Neural cell (in vitro differentiated cells): ENCODE measurements at regions not wholly inside any gene's neighbourhood (a gene's known extent, or its start where the extent isn't known, plus 50 kb on each side); places are given as distances from the start of the nearest gene placed in this dataset.
"Not testable (repeated sequence)": the region's sequence is repeated elsewhere in the genome, so short reads cannot be mapped to it uniquely, and the experiment has no call there.

Source experiments
- H2AFZ ChIP-seq: fragments of 200-600, 300-800 bp; sonication (generic), shearing (Covaris generic); 2 replicates; pipeline ENCODE4 v1.6.0; 2014; ENCODE audit warnings: low read depth, mild to moderate bottlenecking, antibody characterized with exemption, low read length, moderate library complexity
- H3F3A ChIP-seq: fragments of 200-600 bp; shearing (Covaris generic); 2 replicates; pipeline ENCODE4 v1.6.1; 2016; ENCODE audit warnings: mild to moderate bottlenecking, moderate library complexity, mixed read lengths, antibody characterized with exemption, low read length; ENCODE audit not compliant: insufficient read depth, poor library complexity, severe bottlenecking
- H3K27ac ChIP-seq: fragments of 200-600, 300-800 bp; sonication (generic), shearing (Covaris generic); 2 replicates; pipeline ENCODE4 v1.5.1; 2014; ENCODE audit warnings: mild to moderate bottlenecking, low read length, moderate library complexity
- H3K27me3 ChIP-seq: fragments of 300-800, 200-600 bp; sonication (generic), shearing (Covaris generic); 2 replicates; pipeline ENCODE4 v1.6.0; 2014; ENCODE audit warnings: mild to moderate bottlenecking, low read depth, low read length, moderate library complexity; ENCODE audit not compliant: insufficient read depth
- H3K36me3 ChIP-seq: fragments of 300-800, 200-600 bp; sonication (generic), shearing (Covaris generic); 2 replicates; pipeline ENCODE4 v1.5.1; 2014; ENCODE audit warnings: mild to moderate bottlenecking, antibody characterized with exemption, low read length, moderate library complexity; ENCODE audit not compliant: insufficient read depth
- H3K4me2 ChIP-seq: fragments of 300-800, 200-600 bp; sonication (generic), shearing (Covaris generic); 2 replicates; pipeline ENCODE4 v1.6.0; 2014; ENCODE audit warnings: mild to moderate bottlenecking, low read length
- H3K4me3 ChIP-seq: fragments of 300-800, 200-600 bp; sonication (generic), shearing (Covaris generic); 2 replicates; pipeline ENCODE4 v1.5.1; 2014; ENCODE audit warnings: mild to moderate bottlenecking, low read length, moderate library complexity
- H3K79me2 ChIP-seq: fragments of 200-600 bp; shearing (Covaris generic); replicated peaks from 2 replicates; pipeline ENCODE4 v1.6.0; 2014; ENCODE audit warnings: mild to moderate bottlenecking, low read length, moderate library complexity; ENCODE audit not compliant: insufficient read depth
- H3K9ac ChIP-seq: fragments of 300-800, 200-600 bp; sonication (generic), shearing (Covaris generic); 2 replicates; pipeline ENCODE4 v1.6.1; 2016; ENCODE audit warnings: mild to moderate bottlenecking, low read length, mixed read lengths
- H3K9me2 ChIP-seq: fragments of 200-600 bp; shearing (Covaris generic); 2 replicates; pipeline ENCODE4 v1.6.1; 2016; ENCODE audit warnings: mild to moderate bottlenecking, low read length, mixed read lengths; ENCODE audit not compliant: insufficient read depth
- H3K9me3 ChIP-seq: fragments of 200-600, 300-800 bp; sonication (generic), shearing (Covaris generic); 2 replicates; pipeline ENCODE4 v1.6.1; 2016; ENCODE audit warnings: mild to moderate bottlenecking, mixed run types, low read length, moderate library complexity, mixed read lengths
- H4K20me1 ChIP-seq: fragments of 200-600 bp; shearing (Covaris generic); 2 replicates; pipeline ENCODE4 v1.6.1; 2016; ENCODE audit warnings: mild to moderate bottlenecking, mixed run types; ENCODE audit not compliant: insufficient read depth

DNA sequence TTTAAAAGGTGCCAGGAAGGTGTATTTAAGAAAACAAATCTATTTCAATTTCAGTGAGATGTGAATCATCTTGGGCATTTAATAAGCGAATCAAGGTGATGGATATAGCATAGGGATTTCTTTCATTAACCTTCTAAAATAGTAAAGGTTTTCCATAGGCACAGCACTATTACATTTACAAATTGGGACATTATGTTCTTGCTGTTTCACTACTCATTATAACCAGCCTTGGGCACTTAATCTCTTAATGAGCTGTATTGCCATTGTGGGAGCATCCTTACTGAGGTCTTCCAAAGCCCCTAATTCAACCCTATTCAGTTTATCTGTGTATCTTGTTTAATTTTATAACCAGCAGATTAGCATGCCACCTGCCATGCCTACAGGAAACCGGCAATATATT is 1305.5 kb downstream of the CDH12 start:
- H3K9ac ChIP-seq, H3K79me2 ChIP-seq, H4K20me1 ChIP-seq, H2AFZ ChIP-seq, H3K27ac ChIP-seq, H3K36me3 ChIP-seq, H3F3A ChIP-seq, H3K4me3 ChIP-seq, H3K4me2 ChIP-seq, H3K9me2 ChIP-seq, H3K27me3 ChIP-seq, H3K9me3 ChIP-seq: not testable (repeated sequence)

DNA sequence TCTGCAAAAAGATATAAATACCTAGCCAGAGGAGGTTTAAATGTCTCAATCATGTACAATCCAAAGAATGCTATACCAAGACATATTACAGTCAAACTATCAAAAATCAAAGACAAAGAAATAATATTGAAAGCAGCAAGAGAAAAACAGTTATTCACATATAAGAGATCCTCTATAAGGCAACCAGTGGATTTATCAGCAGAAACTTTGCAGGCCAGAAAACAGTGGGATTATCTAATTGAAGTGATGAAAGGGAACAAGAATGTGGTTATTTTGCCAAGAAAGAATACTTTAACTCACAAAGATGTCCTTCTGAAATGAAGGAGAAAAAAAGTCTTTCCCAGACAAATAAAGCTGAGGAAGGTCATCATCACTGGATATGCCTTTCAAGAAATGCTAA is 1318.0 kb downstream of the CDH12 start:
- H3K36me3 ChIP-seq, H3K9me2 ChIP-seq, H3F3A ChIP-seq, H3K9ac ChIP-seq, H2AFZ ChIP-seq, H3K27ac ChIP-seq, H4K20me1 ChIP-seq, H3K4me2 ChIP-seq, H3K9me3 ChIP-seq, H3K27me3 ChIP-seq, H3K4me3 ChIP-seq, H3K79me2 ChIP-seq: not testable (repeated sequence)

DNA sequence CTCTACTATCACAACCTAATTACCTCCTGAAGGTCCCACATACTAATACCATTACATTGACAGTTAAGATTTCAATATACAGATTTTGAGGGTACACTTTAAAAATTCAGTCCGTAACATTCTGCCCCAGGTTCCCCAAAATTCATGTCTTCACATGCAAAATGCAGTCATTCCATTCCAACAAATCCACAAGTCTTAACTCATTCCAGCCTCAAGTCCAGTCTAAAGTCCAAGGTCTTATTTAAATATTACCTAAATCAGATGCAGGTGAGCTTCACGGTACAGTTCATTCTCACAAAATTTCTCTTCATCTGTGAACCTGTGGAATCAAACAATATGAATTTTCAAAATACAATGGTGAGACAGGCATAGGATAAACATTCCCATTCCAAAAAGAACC is 1332.0 kb downstream of the CDH12 start:
- H3K4me3 ChIP-seq, H4K20me1 ChIP-seq, H3F3A ChIP-seq, H3K4me2 ChIP-seq, H3K36me3 ChIP-seq, H3K27ac ChIP-seq, H3K9me3 ChIP-seq, H3K9me2 ChIP-seq, H3K79me2 ChIP-seq, H3K27me3 ChIP-seq, H3K9ac ChIP-seq, H2AFZ ChIP-seq: not testable (repeated sequence)

DNA sequence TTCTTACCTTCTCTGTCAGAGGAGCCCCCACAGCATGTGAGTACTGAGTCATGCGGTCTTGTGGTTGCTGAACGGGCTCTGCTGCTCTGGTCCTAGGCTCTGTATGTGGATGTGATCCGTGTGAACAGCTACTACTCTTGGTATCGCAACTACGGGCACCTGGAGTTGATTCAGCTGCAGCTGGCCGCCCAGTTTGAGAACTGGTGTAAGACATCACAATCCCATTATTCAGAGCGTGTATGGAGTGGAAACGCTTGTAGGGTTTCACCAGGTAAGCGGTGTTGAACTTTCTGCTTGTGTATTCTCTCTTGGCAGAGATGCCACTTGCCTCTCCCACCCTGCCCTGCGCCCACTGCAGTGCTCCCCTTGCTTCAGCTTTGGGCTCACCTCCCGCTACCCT is 1356.2 kb downstream of the CDH12 start:
- H3K9me2 ChIP-seq, H3K4me3 ChIP-seq, H3K4me2 ChIP-seq, H3K79me2 ChIP-seq, H3K27ac ChIP-seq, H3K9ac ChIP-seq, H2AFZ ChIP-seq, H3K9me3 ChIP-seq, H3F3A ChIP-seq, H3K27me3 ChIP-seq, H3K36me3 ChIP-seq, H4K20me1 ChIP-seq: not testable (repeated sequence)

DNA sequence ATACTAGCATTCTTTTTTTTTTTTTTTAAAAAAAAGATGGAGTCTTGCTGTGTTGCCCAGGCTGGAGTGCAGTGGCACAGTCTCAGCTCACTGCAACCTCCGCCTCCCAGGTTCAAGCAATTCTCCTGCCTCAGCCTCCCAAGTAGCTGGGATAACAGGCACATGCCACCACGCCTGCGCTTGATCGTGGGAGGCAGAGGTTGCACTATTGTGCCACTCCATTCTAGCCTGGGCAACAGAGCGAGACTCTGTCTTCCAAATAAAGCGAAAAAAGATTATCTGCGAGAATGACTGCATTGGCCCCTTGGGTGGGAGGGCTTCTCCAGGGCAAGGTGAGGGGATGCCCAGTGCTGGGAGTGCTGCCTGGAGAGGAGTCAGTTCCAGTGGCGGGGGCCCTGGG is 1357.1 kb downstream of the CDH12 start:
- H3K4me3 ChIP-seq, H3K27me3 ChIP-seq, H3K9me3 ChIP-seq, H3F3A ChIP-seq, H2AFZ ChIP-seq, H3K9ac ChIP-seq, H3K79me2 ChIP-seq, H3K27ac ChIP-seq, H3K36me3 ChIP-seq, H4K20me1 ChIP-seq, H3K4me2 ChIP-seq, H3K9me2 ChIP-seq: not testable (repeated sequence)

DNA sequence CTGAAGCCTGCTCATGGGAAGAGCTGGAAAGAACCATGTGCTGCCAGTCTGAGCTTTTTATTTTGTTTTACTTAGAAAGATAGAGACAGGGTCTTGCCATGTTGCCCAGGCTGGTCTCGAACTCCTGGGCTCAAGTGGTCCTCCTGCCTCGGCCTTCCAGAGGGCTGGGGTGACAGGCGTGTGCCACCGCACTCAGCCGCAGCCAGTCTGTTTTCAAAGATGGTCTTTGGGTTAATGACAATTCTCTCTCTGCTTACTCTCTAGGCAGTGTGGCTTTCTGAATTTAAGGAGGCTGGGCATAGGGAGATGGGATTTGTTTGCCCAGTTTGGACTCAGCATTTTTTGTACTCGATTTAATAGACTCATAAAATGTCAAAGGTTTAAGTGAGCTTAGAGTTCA is 1357.9 kb downstream of the CDH12 start:
- not testable (repeated sequence) for H3K36me3 ChIP-seq, H3F3A ChIP-seq, H3K9me3 ChIP-seq, H4K20me1 ChIP-seq, H3K9ac ChIP-seq, H3K27ac ChIP-seq, H2AFZ ChIP-seq, H3K4me2 ChIP-seq, H3K27me3 ChIP-seq, H3K4me3 ChIP-seq, H3K9me2 ChIP-seq, H3K79me2 ChIP-seq

DNA sequence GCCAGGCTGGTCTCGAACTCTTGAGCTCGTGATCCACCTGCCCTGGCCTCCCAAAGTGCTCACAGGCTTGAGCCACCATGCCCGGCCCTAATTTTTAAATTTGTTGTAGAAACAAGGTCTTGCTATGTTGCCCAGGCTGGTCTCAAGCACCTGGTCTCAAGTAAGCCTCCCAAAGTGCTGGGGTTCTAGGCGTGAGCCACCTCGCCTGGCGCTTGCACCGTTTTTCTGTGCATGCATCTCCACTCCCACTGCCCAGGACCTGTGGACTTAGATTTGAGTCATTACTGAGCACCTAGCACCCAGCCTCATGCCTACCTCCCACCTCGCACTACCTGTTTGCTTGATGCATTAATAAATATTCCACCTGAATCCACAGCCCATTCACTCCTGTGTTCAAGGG is 1359.1 kb downstream of the CDH12 start:
- not testable (repeated sequence) for H3K79me2 ChIP-seq, H3K9me2 ChIP-seq, H3K9me3 ChIP-seq, H2AFZ ChIP-seq, H3K27me3 ChIP-seq, H3K4me3 ChIP-seq, H3F3A ChIP-seq, H3K9ac ChIP-seq, H3K36me3 ChIP-seq, H4K20me1 ChIP-seq, H3K27ac ChIP-seq, H3K4me2 ChIP-seq

DNA sequence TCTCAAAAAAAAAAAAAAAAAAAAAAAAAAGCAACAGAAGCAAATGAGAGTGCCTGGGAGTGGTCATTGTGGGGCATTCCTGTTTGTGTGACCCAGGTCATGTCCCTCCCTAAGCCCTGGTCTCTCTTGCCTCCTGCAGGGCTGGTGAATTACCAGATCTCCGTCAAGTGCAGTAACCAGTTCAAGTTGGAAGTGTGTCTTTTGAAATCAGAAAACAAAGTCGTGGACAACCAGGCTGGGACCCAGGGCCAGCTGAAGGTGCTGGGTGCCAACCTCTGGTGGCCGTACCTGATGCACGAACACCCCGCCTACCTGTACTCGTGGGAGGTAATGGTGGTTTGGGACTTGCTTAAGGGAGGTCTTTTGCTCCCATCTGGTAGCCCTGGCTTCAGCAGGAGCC is 1362.0 kb downstream of the CDH12 start:
- not testable (repeated sequence) for H4K20me1 ChIP-seq, H3K27ac ChIP-seq, H3F3A ChIP-seq, H3K36me3 ChIP-seq, H3K79me2 ChIP-seq, H3K27me3 ChIP-seq, H3K4me2 ChIP-seq, H2AFZ ChIP-seq, H3K9me3 ChIP-seq, H3K4me3 ChIP-seq, H3K9me2 ChIP-seq, H3K9ac ChIP-seq
